ENCODE measurements at regions not wholly inside any gene's neighbourhood (a gene's known extent, or its start where the extent isn't known, plus 50 kb on each side); places are given as distances from the start of the nearest gene placed in this dataset.

GRCh38 chr9:87381050-87381711, 116.5 kb upstream of the DAPK1 start:
- no peak overlapping the region for H3K4me3 ChIP-seq
- no peaks in the 10 kb centered on the region for H3K36me3 ChIP-seq
- no peaks in the 10 kb centered on the region for H3K27me3 ChIP-seq (ENCODE audit: low read depth)
- H3K9me3 ChIP-seq, result no peaks in the 10 kb centered on the region
- H3K4me1 ChIP-seq, result peaks cover 11% of the 10 kb centered on the region
- intact Hi-C loops (cut with DNase I), result no loop called here
- peak overlapping the region; percentile 69 for H3K27ac ChIP-seq
- ATAC-seq, result peak; percentile 40 to 42
- DNase-seq, result no peak
- TF ChIP-seq CTCF (IDR thresholded peaks at IDR 0.05), result no peak

- no peaks in the 10 kb centered on the region for H3K9me3 ChIP-seq
- intact Hi-C loops (cut with DNase I), result no loop called here
- H3K4me1 ChIP-seq, result peaks cover 11% of the 10 kb centered on the region
- no peaks in the 10 kb centered on the region for H3K36me3 ChIP-seq
- H3K27me3 ChIP-seq (ENCODE audit: low read depth), result no peaks in the 10 kb centered on the region
- TF ChIP-seq CTCF (IDR thresholded peaks at IDR 0.05), result no peak
- DNase-seq (no peak), ATAC-seq (peak; percentile 21 to 41)
- no peak overlapping the region for H3K4me3 ChIP-seq
- H3K27ac ChIP-seq, result peak overlapping the region; percentile 69
Measured at GRCh38 chr9:87381746-87382145, 115.9 kb upstream of the DAPK1 start.

- no peaks in the 10 kb centered on the region for H3K27me3 ChIP-seq (ENCODE audit: low read depth)
- H3K4me1 ChIP-seq, result peaks cover 11% of the 10 kb centered on the region
- intact Hi-C loops (cut with DNase I), result no loop called here
- no peak for TF ChIP-seq CTCF (IDR thresholded peaks at IDR 0.05)
- no peaks in the 10 kb centered on the region for H3K36me3 ChIP-seq
- H3K27ac ChIP-seq, result no peak overlapping the region
- ATAC-seq, result no peak
- no peak overlapping the region for H3K4me3 ChIP-seq
- DNase-seq, result no peak
- no peaks in the 10 kb centered on the region for H3K9me3 ChIP-seq
Measured at GRCh38 chr9:87382900-87383299, 114.8 kb upstream of the DAPK1 start.

- no peak for TF ChIP-seq CTCF (IDR thresholded peaks at IDR 0.05)
Measured at GRCh38 chr9:87383344-87384150, 114.1 kb upstream of the DAPK1 start.

GRCh38 chr9:87386490-87387025, 111.1 kb upstream of the DAPK1 start:
- DNase-seq, result no peak
- no peak for ATAC-seq

More at GRCh38 chr9:87383344-87384150, 114.1 kb upstream of the DAPK1 start:
- DNase-seq (no peak), ATAC-seq (no peak)
- Histone ChIP-seq H3K27me3 (ENCODE audit: low read depth) (no peaks in the 10 kb centered on the region), H3K9me3 (no peaks in the 10 kb centered on the region), H3K4me1 (peaks cover 11% of the 10 kb centered on the region), H3K4me3 (no peak overlapping the region), H3K27ac (no peak overlapping the region), H3K36me3 (no peaks in the 10 kb centered on the region)
- intact Hi-C loops (cut with DNase I), result no loop called here

More at GRCh38 chr9:87386490-87387025, 111.1 kb upstream of the DAPK1 start:
- no peaks in the 10 kb centered on the region for H3K9me3 ChIP-seq
- TF ChIP-seq CTCF (IDR thresholded peaks at IDR 0.05), result no peak
- H3K27me3 ChIP-seq (ENCODE audit: low read depth), result no peaks in the 10 kb centered on the region
- H3K36me3 ChIP-seq, result no peaks in the 10 kb centered on the region
- H3K4me1 ChIP-seq, result peaks cover 8% of the 10 kb centered on the region
- no peak overlapping the region for H3K4me3 ChIP-seq
- intact Hi-C loops (cut with DNase I), result no loop called here
- H3K27ac ChIP-seq, result no peak overlapping the region
